A549 (cell line): ENCODE measurements at regions not wholly inside any gene's neighbourhood (a gene's known extent, or its start where the extent isn't known, plus 50 kb on each side); places are given as distances from the start of the nearest gene placed in this dataset.

ENCODE experiments used
- BHLHE40 ChIP-seq: IDR thresholded peaks from 2 replicates; pipeline ENCODE4 v1.6.1; 2012; ENCODE audit warnings: low read depth, low read length, inconsistent platforms
- CTCF ChIP-seq: fragments of >200 bp; sonication (Bioruptor Twin); formaldehyde crosslinking; IDR thresholded peaks from 3 replicates; pipeline ENCODE4 v1.5.1; 2016
- MAFK ChIP-seq: fragments of 450-650 bp; IDR thresholded peaks from 2 replicates; pipeline ENCODE4 v1.6.1; 2014; ENCODE audit not compliant: partially characterized antibody
- PHF8 ChIP-seq: fragments of 200-600 bp; sonication (generic); IDR thresholded peaks from 2 replicates; pipeline ENCODE4 v1.6.1; 2016; ENCODE audit warnings: low read depth, mild to moderate bottlenecking, antibody characterized with exemption, moderate library complexity, borderline replicate concordance
- POLR2A ChIP-seq: IDR thresholded peaks from 2 replicates; pipeline ENCODE4 v1.6.1; 2012; ENCODE audit warnings: mild to moderate bottlenecking, low read length
- SMC3 ChIP-seq: fragments of >200 bp; sonication (Bioruptor Twin); formaldehyde crosslinking; IDR thresholded peaks from 3 replicates; pipeline ENCODE4 v1.6.1; 2018; ENCODE audit warnings: inconsistent platforms

- TF ChIP-seq POLR2A, result no peak
- no peak for TF ChIP-seq MAFK
- no peak for TF ChIP-seq CTCF
- TF ChIP-seq BHLHE40, result no peak
- TF ChIP-seq SMC3, result 0 out of 3 replicates have a peak, but pooled peaks have one; percentile 21
- TF ChIP-seq PHF8, result no peak
These were observed 104.1 kb upstream of the SLC35B3 start for GRCh38 chr6:8539453-8539852.
